ENCODE measurements at regions not wholly inside any gene's neighbourhood (a gene's known extent, or its start where the extent isn't known, plus 50 kb on each side); places are given as distances from the start of the nearest gene placed in this dataset.

DNA sequence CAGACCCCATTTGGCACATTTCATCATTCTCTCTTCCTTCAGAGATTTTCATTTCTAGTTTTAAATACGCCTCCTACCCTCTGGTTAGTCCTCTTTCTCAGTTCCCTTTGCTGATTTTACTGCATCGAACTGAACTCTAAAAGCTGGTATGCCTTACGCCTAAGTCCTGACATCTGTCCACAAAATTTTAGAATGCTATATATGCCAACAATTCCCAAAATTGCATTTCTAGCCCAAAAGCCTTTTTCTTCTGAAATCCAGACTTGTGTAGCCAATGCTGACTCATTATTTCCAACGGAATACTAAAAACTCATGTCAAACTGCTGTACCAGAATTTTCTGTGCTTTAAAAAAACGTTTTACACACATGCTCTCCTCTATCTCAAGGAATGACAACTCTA lies 1124.4 kb upstream of the TENM4 start:
- Histone ChIP-seq H2BK15ac (ENCODE audit: low read depth, low read length) (no peak overlapping the region), H3K9ac (ENCODE audit: extremely low read depth, insufficient read length, low read length) (no peak overlapping the region), H3K23me2 (ENCODE audit: insufficient read length, low read depth, low read length, poor library complexity, severe bottlenecking) (no peaks in the 10 kb centered on the region), H4K91ac (ENCODE audit: insufficient read length, low read depth, low read length) (no peak overlapping the region), H2BK120ac (ENCODE audit: low read depth, low read length, poor library complexity, severe bottlenecking) (no peak overlapping the region), H3K79me2 (ENCODE audit: insufficient read depth, low read length) (no peaks in the 10 kb centered on the region), H3K9me3 (ENCODE audit: control insufficient read depth, low read depth, low read length) (no peaks in the 10 kb centered on the region), H3K4me1 (ENCODE audit: insufficient read depth, low read length) (no peaks in the 10 kb centered on the region; the same call in 1 of the 2 replicates), H3K4ac (ENCODE audit: low read depth, low read length) (no peak overlapping the region), H4K8ac (replicated peaks; ENCODE audit: insufficient read length, low read depth, low read length) (no peak overlapping the region), H3K23ac (ENCODE audit: insufficient read length, low read depth, low read length) (no peak overlapping the region), H3K79me1 (ENCODE audit: insufficient read depth, low read depth, low read length, poor library complexity, severe bottlenecking) (no peaks in the 10 kb centered on the region), H2BK12ac (ENCODE audit: insufficient read length, low read depth, low read length) (no peak overlapping the region), H2BK5ac (ENCODE audit: insufficient read length, low read length) (no peak overlapping the region), H3K27ac (ENCODE audit: insufficient read length, low read depth, low read length) (no peak overlapping the region), H4K20me1 (ENCODE audit: control insufficient read depth, insufficient read depth, insufficient read length) (no peaks in the 10 kb centered on the region), H3K4me2 (ENCODE audit: insufficient read depth, insufficient read length, low read length) (no peak overlapping the region), H3K18ac (ENCODE audit: insufficient read length, low read depth, low read length) (no peak overlapping the region), H2AFZ (ENCODE audit: low read length) (no peak overlapping the region), H3T11ph (ENCODE audit: low read length) (no peak overlapping the region), H3K56ac (ENCODE audit: insufficient read length, low read depth, low read length) (no peak overlapping the region), H2BK20ac (ENCODE audit: low read depth, low read length, poor library complexity, severe bottlenecking) (no peak overlapping the region), H4K5ac (ENCODE audit: insufficient read length, low read depth, low read length) (no peak overlapping the region), H3K14ac (ENCODE audit: insufficient read depth, low read length) (no peak overlapping the region), H3K27me3 (ENCODE audit: insufficient read depth, low read length) (no peaks in the 10 kb centered on the region), H2AK5ac (ENCODE audit: insufficient read length, low read length) (no peak overlapping the region)
- WGBS (ENCODE audit: extremely low coverage, insufficient read length, low lambda C conversion rate): no CpG with 5 or more reads among the region's 5 CpGs
- H3K9me3 Mint-ChIP-seq: no peaks in the 10 kb centered on the region
- no peak overlapping the region for H3K27ac Mint-ChIP-seq
- no peak for DNase-seq
- H3K4me1 Mint-ChIP-seq: peaks cover 11 to 12% of the 10 kb centered on the region in 2 experiments
- no peaks in the 10 kb centered on the region for H3K36me3 Mint-ChIP-seq (ENCODE audit: insufficient read depth in 1 of 3, low read depth in 3 of 3)
- TF ChIP-seq, protein P1, sequence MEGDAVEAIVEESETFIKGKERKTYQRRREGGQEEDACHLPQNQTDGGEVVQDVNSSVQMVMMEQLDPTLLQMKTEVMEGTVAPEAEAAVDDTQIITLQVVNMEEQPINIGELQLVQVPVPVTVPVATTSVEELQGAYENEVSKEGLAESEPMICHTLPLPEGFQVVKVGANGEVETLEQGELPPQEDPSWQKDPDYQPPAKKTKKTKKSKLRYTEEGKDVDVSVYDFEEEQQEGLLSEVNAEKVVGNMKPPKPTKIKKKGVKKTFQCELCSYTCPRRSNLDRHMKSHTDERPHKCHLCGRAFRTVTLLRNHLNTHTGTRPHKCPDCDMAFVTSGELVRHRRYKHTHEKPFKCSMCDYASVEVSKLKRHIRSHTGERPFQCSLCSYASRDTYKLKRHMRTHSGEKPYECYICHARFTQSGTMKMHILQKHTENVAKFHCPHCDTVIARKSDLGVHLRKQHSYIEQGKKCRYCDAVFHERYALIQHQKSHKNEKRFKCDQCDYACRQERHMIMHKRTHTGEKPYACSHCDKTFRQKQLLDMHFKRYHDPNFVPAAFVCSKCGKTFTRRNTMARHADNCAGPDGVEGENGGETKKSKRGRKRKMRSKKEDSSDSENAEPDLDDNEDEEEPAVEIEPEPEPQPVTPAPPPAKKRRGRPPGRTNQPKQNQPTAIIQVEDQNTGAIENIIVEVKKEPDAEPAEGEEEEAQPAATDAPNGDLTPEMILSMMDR (conservative IDR thresholded peaks at IDR 0.05): no peak
- H3K4me3 Mint-ChIP-seq: no peak overlapping the region
- no peaks in the 10 kb centered on the region for H3K27me3 Mint-ChIP-seq (ENCODE audit: low read depth)

All from H9 (cell line).